Mesothelial cell of epicardium (in vitro differentiated cells): ENCODE measurements at regions not wholly inside any gene's neighbourhood (a gene's known extent, or its start where the extent isn't known, plus 50 kb on each side); places are given as distances from the start of the nearest gene placed in this dataset.
"Not testable (repeated sequence)": the region's sequence is repeated elsewhere in the genome, so short reads cannot be mapped to it uniquely, and the experiment has no call there.

ENCODE experiments used
- DNase-seq, 2 experiments: peaks; one replicate each; pipeline ENCODE4 v3.0.0; 2021; ENCODE audit warnings: low spot score in 2 of 2; ENCODE audit not compliant: unreplicated experiment in 2 of 2
- H3K27ac Mint-ChIP-seq: 2 replicates; pipeline ENCODE4 v1.8.0; 2021; ENCODE audit warnings: mixed read lengths
- H3K27me3 Mint-ChIP-seq: 2 replicates; pipeline ENCODE4 v1.8.0; 2021; ENCODE audit warnings: low read depth, mixed read lengths
- H3K36me3 Mint-ChIP-seq: 2 replicates; pipeline ENCODE4 v1.8.0; 2021; ENCODE audit warnings: mixed read lengths
- H3K4me1 Mint-ChIP-seq: 2 replicates; pipeline ENCODE4 v1.8.0; 2021; ENCODE audit warnings: mixed read lengths
- H3K4me3 Mint-ChIP-seq: 2 replicates; pipeline ENCODE4 v1.8.0; 2021; ENCODE audit warnings: mild to moderate bottlenecking, moderate library complexity, mixed read lengths
- H3K9me3 Mint-ChIP-seq: 2 replicates; pipeline ENCODE4 v1.8.0; 2021; ENCODE audit warnings: mixed read lengths
- TF ChIP-seq, protein P1 (sequence below): fragments of 200-600 bp; sonication (generic); IDR thresholded peaks from one replicate; pipeline ENCODE4 v1.5.0; 2021; ENCODE audit warnings: antibody characterized with exemption; ENCODE audit not compliant: unreplicated experiment

DNA sequence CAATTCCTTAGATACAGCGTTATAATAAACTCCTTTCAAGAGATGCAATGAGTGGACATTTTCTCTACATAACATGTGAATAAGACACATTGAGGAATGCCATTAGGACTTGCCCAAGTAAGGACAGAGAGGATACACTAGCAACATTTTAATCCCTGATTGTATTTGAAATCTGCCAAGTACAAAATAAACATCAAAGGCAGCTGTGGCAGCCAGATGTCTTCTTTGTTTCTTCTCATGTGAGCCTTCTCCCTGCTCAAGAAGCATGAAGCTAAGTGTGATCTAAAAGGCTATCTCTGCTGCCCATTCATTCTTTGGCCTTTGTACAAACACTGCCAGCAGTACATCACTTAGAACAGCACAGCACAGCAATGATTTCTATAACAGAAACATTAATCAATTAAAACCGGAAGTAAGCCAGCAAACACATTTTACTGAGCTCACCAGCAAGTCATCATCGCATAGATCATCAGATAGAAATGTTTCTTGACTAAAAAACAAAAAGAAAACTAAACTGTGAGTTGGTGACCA, 364.0 kb downstream of the CNTN6 start:
- H3K27me3 Mint-ChIP-seq: no peaks in the 10 kb centered on the region
- no peak overlapping the region for H3K4me3 Mint-ChIP-seq
- H3K9me3 Mint-ChIP-seq: no peaks in the 10 kb centered on the region
- TF ChIP-seq, protein P1, sequence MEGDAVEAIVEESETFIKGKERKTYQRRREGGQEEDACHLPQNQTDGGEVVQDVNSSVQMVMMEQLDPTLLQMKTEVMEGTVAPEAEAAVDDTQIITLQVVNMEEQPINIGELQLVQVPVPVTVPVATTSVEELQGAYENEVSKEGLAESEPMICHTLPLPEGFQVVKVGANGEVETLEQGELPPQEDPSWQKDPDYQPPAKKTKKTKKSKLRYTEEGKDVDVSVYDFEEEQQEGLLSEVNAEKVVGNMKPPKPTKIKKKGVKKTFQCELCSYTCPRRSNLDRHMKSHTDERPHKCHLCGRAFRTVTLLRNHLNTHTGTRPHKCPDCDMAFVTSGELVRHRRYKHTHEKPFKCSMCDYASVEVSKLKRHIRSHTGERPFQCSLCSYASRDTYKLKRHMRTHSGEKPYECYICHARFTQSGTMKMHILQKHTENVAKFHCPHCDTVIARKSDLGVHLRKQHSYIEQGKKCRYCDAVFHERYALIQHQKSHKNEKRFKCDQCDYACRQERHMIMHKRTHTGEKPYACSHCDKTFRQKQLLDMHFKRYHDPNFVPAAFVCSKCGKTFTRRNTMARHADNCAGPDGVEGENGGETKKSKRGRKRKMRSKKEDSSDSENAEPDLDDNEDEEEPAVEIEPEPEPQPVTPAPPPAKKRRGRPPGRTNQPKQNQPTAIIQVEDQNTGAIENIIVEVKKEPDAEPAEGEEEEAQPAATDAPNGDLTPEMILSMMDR: no peak
- peak overlapping the region; percentile 66 for H3K27ac Mint-ChIP-seq
- peaks cover 11% of the 10 kb centered on the region for H3K4me1 Mint-ChIP-seq
- H3K36me3 Mint-ChIP-seq: no peaks in the 10 kb centered on the region
- no peak for DNase-seq

DNA sequence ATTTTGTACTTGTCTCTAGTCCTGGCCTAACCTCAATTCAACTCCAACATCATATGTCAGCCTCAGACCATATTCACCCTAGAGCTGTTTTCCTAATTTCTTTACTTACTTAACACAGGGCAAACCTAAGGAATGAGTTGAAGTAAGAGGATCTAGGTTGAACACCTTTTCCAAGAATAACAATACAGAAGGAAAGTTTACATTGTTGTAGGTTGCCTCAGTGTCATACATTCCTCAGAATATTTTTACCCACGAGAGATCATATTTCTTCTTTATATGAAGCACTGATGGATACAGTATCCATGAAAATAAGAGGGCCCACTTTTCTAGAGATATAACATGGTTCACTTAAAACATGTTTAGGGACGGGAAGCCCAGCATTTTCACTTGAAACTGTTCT, 369.5 kb downstream of the CNTN6 start:
- Mint-ChIP-seq H3K27ac (peak overlapping the region; percentile 1), H3K9me3 (peaks cover 14% of the 10 kb centered on the region), H3K4me1 (peaks cover 15% of the 10 kb centered on the region), H3K36me3 (peaks cover 8% of the 10 kb centered on the region), H3K27me3 (no peaks in the 10 kb centered on the region), H3K4me3 (no peak overlapping the region)
- no peak for DNase-seq
- TF ChIP-seq, protein P1: no peak

DNA sequence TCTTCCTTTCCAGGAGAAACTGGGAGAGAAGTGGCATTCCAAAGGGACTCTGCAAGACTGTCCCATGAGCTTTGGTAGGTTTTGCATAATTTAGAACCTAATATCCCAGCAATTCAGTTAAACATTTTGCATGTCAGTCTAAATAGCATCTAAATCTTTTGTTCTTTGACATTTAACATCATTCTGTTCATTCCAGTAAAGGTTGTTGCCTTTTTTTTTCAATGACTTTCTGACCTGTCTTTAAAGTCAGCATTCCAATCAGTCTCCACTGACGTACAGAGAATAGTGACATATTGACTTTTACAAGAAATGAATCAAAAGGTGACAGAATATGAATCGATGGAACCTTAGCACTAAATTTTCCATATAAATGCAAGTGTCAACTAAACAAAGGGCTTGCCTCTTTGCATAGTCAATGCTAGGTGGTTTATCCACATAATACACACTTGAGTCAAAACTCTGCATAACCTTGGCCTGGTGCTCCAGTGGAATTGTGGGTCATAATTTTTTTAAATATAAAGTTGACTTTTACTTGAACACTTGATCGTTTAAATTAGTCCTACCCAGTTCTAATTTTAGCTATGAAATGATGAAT, 370.1 kb downstream of the CNTN6 start:
- Mint-ChIP-seq H3K27me3 (no peaks in the 10 kb centered on the region), H3K9me3 (peaks cover 14% of the 10 kb centered on the region), H3K36me3 (peaks cover 8% of the 10 kb centered on the region), H3K27ac (no peak overlapping the region), H3K4me1 (peaks cover 14% of the 10 kb centered on the region), H3K4me3 (no peak overlapping the region)
- no peak for DNase-seq
- TF ChIP-seq, protein P1: no peak

DNA sequence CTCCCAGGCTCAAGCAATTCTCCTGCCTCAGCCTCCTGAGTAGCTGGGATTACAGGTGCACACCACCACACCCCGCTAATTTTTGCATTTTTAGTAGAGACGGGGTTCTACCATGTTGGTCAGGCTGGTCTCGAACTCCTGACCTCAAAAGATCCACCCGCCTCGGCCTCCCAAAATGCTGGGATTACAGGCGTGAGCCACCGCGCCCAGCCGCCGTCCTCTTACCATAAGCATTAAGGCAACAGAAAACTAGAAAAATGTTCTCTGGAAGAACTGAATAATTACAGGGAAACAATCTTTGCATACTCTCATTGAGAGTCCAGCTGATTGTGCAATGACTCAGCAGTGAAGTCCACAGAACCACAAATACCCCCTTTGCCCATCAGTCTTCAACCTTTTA, 372.3 kb downstream of the CNTN6 start:
- Mint-ChIP-seq H3K4me1 (peaks cover 30% of the 10 kb centered on the region), H3K9me3 (peaks cover 14% of the 10 kb centered on the region)
- DNase-seq, H3K27me3 Mint-ChIP-seq, H3K27ac Mint-ChIP-seq, H3K36me3 Mint-ChIP-seq, H3K4me3 Mint-ChIP-seq: not testable (repeated sequence)

DNA sequence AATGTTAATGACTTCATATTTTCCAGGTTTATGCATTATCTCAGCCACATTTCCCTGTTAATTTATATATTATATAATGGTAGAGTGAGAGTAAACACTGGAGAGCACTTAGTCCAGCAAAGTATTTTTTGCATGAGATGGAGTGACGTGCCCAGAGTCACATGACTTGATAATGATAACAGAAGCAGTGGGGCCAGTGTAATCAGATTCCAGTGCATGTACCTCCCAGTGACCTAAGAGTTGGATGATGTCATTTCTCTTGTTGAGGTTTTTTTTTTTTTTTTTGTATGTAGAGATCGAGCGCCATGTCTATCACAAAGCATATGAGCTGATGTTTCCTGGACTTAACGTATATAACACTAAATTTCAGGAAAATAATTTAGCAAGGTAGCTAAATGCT, 375.3 kb downstream of the CNTN6 start:
- H3K27ac Mint-ChIP-seq: no peak overlapping the region
- TF ChIP-seq, protein P1: no peak
- H3K4me1 Mint-ChIP-seq: peaks cover 28% of the 10 kb centered on the region
- H3K36me3 Mint-ChIP-seq: peaks cover 8% of the 10 kb centered on the region
- no peaks in the 10 kb centered on the region for H3K27me3 Mint-ChIP-seq
- peaks cover 14% of the 10 kb centered on the region for H3K9me3 Mint-ChIP-seq
- H3K4me3 Mint-ChIP-seq: no peak overlapping the region
- no peak for DNase-seq

DNA sequence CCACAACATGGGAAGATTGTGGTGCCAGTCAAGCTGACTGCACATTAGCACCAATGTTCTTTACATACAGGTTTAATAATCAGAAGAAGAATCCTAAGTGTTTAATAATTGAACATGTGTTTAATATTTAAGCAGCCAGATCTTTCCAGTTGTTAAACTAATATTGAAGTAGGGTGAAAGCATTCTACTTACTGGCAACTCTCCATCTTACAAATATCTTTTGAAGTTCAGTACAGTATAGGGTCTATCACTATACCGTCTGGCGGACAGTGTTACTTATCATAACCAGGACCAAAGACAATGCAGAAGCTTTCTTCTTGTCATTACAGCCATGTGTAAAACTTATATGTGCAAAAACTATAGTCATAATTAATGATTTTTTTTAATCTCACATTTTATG, 376.4 kb downstream of the CNTN6 start:
- peak overlapping the region; percentile 52 for H3K27ac Mint-ChIP-seq
- H3K4me1 Mint-ChIP-seq: peaks cover 23% of the 10 kb centered on the region
- no peak for DNase-seq
- peaks cover 13% of the 10 kb centered on the region for H3K9me3 Mint-ChIP-seq
- H3K27me3 Mint-ChIP-seq: no peaks in the 10 kb centered on the region
- TF ChIP-seq, protein P1: no peak
- H3K36me3 Mint-ChIP-seq: peaks cover 7% of the 10 kb centered on the region
- no peak overlapping the region for H3K4me3 Mint-ChIP-seq
